OCI-LY3 (cell line): ENCODE measurements at regions not wholly inside any gene's neighbourhood (a gene's known extent, or its start where the extent isn't known, plus 50 kb on each side); places are given as distances from the start of the nearest gene placed in this dataset.

ENCODE experiments used
- CTCF ChIP-seq: fragments of 200-600, 300-600 bp; sonication (generic); IDR thresholded peaks from 2 replicates; pipeline ENCODE4 v1.5.1; 2014; ENCODE audit warnings: antibody characterized with exemption, low read length, low read depth
- EZH2phosphoT487 ChIP-seq: fragments of 200-600 bp; shearing (Covaris generic); IDR thresholded peaks from 2 replicates; pipeline ENCODE4 v1.6.1; 2018; ENCODE audit warnings: antibody characterized with exemption, mixed run types, low read depth

GRCh38 chr1:181184621-181185020 is 96.1 kb downstream of the IER5 start:
- TF ChIP-seq CTCF (no peak), EZH2phosphoT487 (no peak)
